ENCODE measurements at regions not wholly inside any gene's neighbourhood (a gene's known extent, or its start where the extent isn't known, plus 50 kb on each side); places are given as distances from the start of the nearest gene placed in this dataset.

DNA sequence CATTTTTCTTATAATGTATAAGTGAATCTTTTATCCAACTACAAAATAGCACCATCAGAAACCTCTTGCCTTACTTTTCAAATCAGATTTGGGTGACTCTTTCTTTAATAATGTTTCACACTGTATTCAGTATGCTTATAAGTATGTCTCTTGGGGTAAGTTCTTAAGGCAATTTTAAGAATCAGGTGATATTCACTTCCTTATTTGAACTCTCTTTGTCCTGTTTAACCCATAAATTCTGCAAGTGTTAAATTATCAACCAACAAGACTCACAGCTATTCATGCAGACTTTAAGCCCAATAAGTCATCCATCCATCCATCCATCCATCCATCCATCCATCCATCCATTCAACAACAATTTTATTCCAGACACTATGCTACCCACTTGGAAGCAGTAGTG lies 142.7 kb upstream of the FBXL17 start:
- Histone ChIP-seq H3K36me3 (replicated peaks in 1 of 2) (no peaks in the 10 kb centered on the region), H3K4me3 (no peak overlapping the region), H3K27ac (no peak overlapping the region), H3K4me1 (replicated peaks in 1 of 2) (peaks cover 0 to 4% of the 10 kb centered on the region in 2 donors), H3K9me3 (replicated peaks in 1 of 3) (no peaks in the 10 kb centered on the region), H3K27me3 (no peaks in the 10 kb centered on the region)
- TF ChIP-seq, protein P1, sequence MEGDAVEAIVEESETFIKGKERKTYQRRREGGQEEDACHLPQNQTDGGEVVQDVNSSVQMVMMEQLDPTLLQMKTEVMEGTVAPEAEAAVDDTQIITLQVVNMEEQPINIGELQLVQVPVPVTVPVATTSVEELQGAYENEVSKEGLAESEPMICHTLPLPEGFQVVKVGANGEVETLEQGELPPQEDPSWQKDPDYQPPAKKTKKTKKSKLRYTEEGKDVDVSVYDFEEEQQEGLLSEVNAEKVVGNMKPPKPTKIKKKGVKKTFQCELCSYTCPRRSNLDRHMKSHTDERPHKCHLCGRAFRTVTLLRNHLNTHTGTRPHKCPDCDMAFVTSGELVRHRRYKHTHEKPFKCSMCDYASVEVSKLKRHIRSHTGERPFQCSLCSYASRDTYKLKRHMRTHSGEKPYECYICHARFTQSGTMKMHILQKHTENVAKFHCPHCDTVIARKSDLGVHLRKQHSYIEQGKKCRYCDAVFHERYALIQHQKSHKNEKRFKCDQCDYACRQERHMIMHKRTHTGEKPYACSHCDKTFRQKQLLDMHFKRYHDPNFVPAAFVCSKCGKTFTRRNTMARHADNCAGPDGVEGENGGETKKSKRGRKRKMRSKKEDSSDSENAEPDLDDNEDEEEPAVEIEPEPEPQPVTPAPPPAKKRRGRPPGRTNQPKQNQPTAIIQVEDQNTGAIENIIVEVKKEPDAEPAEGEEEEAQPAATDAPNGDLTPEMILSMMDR (IDR thresholded peaks at IDR 0.05) = no peak
- no peak for TF ChIP-seq POLR2A (IDR thresholded peaks at IDR 0.05)
- DNase-seq = no peak
- intact Hi-C loops (cut with DNase I) = no loop called here

GRCh38 chr5:108523360-108523759 lies 141.5 kb upstream of the FBXL17 start:
- no peak for DNase-seq
- no peak overlapping the region for H3K4me3 ChIP-seq
- peaks cover 0 to 4% of the 10 kb centered on the region in 2 donors for H3K4me1 ChIP-seq (replicated peaks in 1 of 2)
- H3K27ac ChIP-seq = no peak overlapping the region
- H3K9me3 ChIP-seq (replicated peaks in 1 of 3) = no peaks in the 10 kb centered on the region
- TF ChIP-seq POLR2A (IDR thresholded peaks at IDR 0.05) = no peak
- TF ChIP-seq, protein P1 (IDR thresholded peaks at IDR 0.05) = no peak
- intact Hi-C loops (cut with DNase I) = no loop called here
- no peaks in the 10 kb centered on the region for H3K36me3 ChIP-seq (replicated peaks in 1 of 2)
- H3K27me3 ChIP-seq = no peaks in the 10 kb centered on the region

GRCh38 chr5:108521841-108522506 lies 140.1 kb upstream of the FBXL17 start:
- Histone ChIP-seq H3K36me3 (replicated peaks in 1 of 2) (no peaks in the 10 kb centered on the region), H3K4me3 (no peak overlapping the region), H3K4me1 (replicated peaks in 1 of 2) (peaks cover 0 to 4% of the 10 kb centered on the region in 2 donors), H3K27ac (no peak overlapping the region), H3K27me3 (no peaks in the 10 kb centered on the region), H3K9me3 (replicated peaks in 1 of 3) (no peaks in the 10 kb centered on the region)
- DNase-seq = peak in 4 of 7 donors; percentile 11 to 40 (median 34)
- intact Hi-C loops (cut with DNase I) = no loop called here
- 23 to 48% (median 39%) methylated on average over 4 of the region's 4 CpGs for WGBS, 4 donors
- TF ChIP-seq, protein P1 (IDR thresholded peaks at IDR 0.05) = peak; percentile 39 to 65 (median 60)
- TF ChIP-seq POLR2A (IDR thresholded peaks at IDR 0.05) = no peak

DNA sequence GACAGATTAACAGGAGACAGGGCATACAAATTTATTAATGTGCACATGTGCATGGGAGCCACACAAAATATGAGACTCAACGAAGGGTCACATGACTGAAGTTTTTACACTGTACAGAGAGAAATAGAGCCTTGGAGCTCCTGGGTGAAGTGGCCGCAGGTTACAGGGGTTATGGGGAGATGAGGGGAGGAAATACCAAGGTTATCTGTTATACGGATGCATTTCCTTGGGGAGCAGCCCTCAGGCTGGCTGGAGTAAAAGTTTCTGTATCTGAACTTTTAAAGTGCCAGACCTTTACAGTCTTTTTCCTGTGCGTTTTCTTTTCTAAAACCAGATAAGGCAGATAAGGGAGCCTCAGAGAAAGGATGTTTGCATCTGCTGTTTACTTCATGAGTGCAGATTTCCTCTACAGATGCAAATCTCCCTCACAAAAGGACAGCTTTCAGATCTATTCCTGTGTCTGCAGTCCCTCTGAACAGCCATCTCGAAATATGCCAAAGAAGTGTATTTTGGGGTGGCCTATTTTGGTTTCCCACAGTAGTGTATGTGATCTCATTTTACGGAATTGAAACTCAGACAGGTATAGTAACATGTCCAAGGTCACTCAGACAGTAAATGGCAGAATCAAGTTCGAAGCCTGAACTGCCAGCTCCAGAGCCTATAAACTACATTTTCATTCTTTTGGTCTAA lies 139.3 kb upstream of the FBXL17 start:
- H3K4me1 ChIP-seq (replicated peaks in 1 of 2) = peaks cover 0 to 4% of the 10 kb centered on the region in 2 donors
- intact Hi-C loops (cut with DNase I) = no loop called here
- no peak overlapping the region for H3K4me3 ChIP-seq
- 15 to 20% (median 17%) methylated on average over 7 of the region's 7 CpGs for WGBS, 4 donors
- H3K27ac ChIP-seq = no peak overlapping the region
- H3K36me3 ChIP-seq (replicated peaks in 1 of 2) = no peaks in the 10 kb centered on the region
- no peak for DNase-seq
- H3K27me3 ChIP-seq = no peaks in the 10 kb centered on the region
- no peaks in the 10 kb centered on the region for H3K9me3 ChIP-seq (replicated peaks in 1 of 3)
- TF ChIP-seq, protein P1 (IDR thresholded peaks at IDR 0.05) = no peak
- TF ChIP-seq POLR2A (IDR thresholded peaks at IDR 0.05) = no peak
